ENCODE measurements at regions not wholly inside any gene's neighbourhood (a gene's known extent, or its start where the extent isn't known, plus 50 kb on each side); places are given as distances from the start of the nearest gene placed in this dataset.

- DNase-seq = no peak
Observed at GRCh38 chr1:13926556-13926955, 226.6 kb downstream of the PRDM2 start.

- DNase-seq = no peak
Observed at GRCh38 chr1:13927736-13928135, 227.7 kb downstream of the PRDM2 start.

DNA sequence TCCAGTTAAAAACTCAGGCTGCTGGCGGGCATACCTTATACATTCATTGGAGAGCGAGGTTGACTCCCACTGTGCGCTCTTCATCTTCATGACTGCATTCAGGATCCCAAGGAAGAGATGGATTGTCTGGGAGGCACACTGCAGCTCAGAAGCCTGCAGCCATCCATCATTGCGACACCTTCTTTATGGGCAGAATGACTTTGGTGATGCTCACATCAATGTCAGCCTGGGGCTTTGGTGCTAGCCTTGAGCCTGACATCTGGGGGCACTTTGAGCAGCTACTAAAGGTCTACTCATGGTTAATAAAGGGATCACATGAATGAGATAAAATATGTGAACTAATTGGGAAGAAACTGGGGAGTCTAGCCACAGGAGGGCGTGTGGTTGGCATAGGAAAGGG lies 229.3 kb downstream of the PRDM2 start:
- no peak for DNase-seq

GRCh38 chr1:13930151-13930550 lies 230.2 kb downstream of the PRDM2 start:
- peak; percentile 5 for DNase-seq

DNA sequence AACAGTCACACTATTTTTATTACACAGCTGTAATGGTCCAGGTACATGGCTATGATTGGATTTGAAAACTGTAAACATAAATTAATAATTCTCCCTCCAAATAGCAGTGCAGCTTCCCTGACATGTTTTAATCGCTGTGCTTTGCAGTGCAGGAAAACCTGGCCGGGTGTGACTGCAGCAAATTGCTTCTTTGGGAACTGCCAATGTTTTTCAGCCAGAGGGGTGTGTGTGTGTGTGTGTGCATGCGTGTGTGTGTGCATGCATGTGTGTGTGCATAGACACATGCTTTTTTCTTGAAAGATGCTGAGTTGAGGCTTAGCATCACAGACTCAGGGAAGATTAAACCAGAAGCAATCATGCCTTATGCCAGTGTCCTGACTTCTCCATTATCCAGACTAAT lies 231.2 kb downstream of the PRDM2 start:
- DNase-seq = no peak

GRCh38 chr1:13935336-13935735 lies 235.3 kb downstream of the PRDM2 start:
- no peak for DNase-seq

DNA sequence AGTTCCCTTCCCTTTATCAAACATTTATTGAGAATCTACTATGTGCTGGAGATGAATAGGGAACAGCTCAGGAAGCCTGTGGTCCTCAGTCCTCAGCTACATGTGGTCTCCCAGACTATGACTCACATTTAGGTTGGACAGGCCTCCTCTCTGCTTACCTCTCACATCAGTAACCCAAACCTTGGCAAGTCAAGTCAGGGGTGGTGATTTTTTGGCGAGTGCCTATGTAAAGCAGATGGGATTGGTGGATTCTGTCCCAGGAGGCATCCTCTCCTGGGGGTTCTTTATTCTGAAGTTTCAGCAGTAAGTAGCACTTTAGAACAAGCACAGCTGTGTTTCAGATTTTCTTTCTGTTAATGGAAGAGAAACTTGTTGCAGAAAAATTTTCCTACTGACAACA lies 241.3 kb downstream of the PRDM2 start:
- no peak for DNase-seq

DNA sequence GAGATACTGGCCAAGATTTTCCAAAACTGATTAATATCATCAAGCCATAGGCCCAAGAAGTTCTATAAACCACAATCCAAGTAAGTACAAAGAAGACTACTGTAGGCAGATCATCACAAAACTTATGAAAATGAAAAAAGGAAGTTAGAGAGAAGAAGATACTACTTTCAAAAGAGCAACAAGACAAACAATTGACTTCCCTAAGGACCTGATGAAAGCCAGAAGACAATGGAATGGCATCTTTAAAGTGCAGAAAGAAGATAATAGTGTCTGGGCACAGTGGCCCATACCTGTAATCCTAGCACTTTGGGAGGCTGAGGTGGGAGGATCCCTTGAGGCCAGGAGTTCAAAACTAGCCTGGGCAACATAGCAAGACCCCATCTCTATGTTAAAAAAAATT lies 243.1 kb downstream of the PRDM2 start:
- no peak for DNase-seq

DNA sequence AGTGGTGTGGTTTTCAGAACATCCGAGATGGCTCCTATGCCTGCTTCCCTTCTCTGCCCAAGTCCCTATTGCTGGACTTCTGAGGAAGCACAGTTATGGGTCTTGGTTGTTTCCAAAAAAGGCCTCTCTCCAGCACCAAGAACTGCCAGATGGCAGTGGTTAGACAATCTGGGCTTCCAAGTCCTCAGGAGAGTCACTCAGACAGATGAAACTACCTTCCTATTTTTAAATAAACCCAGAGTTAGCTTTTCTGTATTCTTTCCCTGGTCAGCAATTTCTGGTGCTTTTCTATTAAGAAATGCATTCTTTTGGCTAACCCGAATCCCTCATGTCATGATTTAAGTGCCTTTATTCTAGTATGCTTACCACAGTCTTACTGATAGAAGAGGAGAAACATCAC lies 245.9 kb downstream of the PRDM2 start:
- no peak for DNase-seq

GRCh38 chr1:13947658-13948057 lies 247.7 kb downstream of the PRDM2 start:
- DNase-seq = no peak

DNA sequence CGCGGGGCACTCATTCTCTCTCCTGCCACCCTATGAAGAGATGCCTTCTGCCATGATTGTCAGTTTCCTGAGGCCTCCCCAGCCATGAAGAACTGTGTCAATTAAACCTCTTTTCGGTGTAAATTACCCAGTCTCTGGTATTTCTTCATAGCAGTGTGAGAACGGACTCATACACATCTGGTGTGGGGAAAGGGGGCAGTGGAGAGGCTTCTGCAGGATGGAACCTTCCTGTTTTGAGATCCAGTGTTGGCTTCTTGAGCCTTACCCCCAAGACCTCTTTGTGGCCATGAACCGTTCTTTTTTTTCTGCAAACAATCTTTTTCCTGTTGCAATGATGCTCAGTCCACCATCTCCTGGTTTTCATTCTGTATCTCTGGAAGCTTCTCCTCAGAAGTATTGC lies 248.4 kb downstream of the PRDM2 start:
- no peak for DNase-seq

DNA sequence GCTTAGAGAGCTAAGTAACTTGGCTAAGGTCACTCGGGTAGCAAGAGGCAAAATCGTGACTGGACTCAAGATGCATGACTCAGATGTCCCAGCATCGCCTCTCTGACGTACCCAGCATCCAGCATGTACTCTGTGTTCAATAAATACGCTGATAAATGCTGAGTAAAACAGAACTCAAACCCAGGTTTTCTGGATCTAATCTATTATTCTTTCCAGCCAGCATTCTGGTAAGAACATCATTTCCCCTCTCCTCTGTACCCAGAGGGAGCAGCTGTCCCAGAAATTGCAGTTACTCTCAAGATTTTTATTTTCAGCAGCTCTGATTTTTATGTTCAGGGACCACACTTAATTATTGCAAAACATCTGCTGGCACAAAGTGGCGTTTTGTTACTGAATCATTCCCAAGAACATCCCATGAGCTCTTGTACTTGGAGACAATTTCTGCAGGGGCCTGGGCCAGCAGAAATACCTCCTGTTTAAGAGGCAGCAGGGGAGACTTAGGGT lies 249.0 kb downstream of the PRDM2 start:
- DNase-seq = no peak

DNA sequence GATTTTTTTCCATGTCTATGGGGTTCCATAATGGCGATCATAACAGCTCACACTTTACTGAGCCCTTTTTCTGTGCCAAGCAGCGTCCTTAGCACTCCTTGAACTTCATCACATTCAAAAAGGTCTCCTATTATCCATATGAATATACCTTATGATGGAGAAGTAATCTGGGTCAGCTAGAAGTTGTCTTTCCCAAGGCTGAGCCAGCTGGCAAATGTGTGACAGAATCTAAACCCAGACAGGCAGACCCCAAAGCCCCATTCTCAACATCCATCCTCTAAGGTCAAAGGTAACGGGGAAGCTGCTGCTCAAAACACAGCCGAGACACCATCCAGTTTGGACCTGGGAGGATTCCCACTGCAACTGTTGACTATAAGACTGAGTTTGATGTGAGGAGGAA lies 249.6 kb downstream of the PRDM2 start:
- DNase-seq = no peak

GRCh38 chr1:13950637-13951036 lies 250.6 kb downstream of the PRDM2 start:
- DNase-seq = no peak

- DNase-seq = no peak
Observed at GRCh38 chr1:13951793-13952751, 252.1 kb downstream of the PRDM2 start.

- DNase-seq = no peak
Observed at GRCh38 chr1:13952985-13953384, 253.0 kb downstream of the PRDM2 start.

DNA sequence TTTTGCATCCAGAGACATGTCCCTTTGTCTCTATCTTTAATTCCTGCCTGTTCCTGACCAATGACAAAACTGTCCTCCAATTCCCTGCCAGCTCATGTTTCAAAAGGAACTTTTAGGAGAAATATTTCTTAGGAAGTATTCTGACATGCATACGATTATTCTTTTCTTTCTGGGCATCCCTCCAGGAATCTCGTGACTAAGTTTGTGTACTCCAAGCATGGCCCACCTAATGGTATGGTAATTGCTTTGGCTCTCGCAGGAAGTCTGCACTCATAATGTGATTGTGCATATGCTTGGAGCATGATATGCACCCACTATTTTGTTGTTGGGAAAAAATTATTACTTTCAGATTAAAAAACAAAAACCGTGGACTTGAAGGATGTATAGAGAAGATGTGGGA lies 256.4 kb downstream of the PRDM2 start:
- no peak for DNase-seq

- DNase-seq = peak; percentile 68
Observed at GRCh38 chr1:13960375-13960987, 260.5 kb downstream of the PRDM2 start.

- no peak for DNase-seq
Observed at GRCh38 chr1:13964768-13965167, 264.8 kb downstream of the PRDM2 start.

GRCh38 chr1:13965770-13966398 lies 265.9 kb downstream of the PRDM2 start:
- DNase-seq = no peak

- no peak for DNase-seq
Observed at GRCh38 chr1:13967707-13968106, 267.7 kb downstream of the PRDM2 start.

GRCh38 chr1:13968361-13968760 lies 268.4 kb downstream of the PRDM2 start:
- no peak for DNase-seq

DNA sequence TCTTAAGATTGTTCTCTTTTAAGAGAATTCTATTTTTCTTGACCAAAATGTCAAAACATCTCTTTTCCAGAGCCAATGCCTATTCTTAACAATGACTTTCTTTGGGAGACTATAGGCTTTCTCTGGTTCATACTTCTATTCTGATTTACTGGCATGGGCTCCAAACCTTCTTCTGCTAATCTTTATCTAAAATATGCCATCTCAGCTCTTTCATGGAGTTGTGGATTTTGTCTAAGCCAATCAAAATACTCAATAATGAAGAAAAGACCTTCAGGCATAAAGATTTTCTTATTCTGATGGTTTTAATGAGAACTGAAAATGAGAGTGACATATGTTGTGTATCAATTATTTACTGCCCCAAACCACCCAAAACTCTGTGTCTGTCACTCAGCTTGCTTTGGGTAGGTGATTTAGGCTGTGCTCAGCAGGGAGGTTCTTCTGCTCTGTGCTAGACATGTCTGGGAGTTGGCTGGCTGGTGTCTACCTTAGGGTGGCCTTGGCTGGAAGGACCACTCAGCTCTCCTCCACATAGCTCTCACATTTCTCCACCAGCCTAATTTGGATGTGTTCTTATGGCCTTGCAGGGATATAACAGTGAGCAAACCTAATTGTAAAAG lies 270.8 kb downstream of the PRDM2 start:
- DNase-seq = no peak
